ENCODE measurements at regions not wholly inside any gene's neighbourhood (a gene's known extent, or its start where the extent isn't known, plus 50 kb on each side); places are given as distances from the start of the nearest gene placed in this dataset.

DNA sequence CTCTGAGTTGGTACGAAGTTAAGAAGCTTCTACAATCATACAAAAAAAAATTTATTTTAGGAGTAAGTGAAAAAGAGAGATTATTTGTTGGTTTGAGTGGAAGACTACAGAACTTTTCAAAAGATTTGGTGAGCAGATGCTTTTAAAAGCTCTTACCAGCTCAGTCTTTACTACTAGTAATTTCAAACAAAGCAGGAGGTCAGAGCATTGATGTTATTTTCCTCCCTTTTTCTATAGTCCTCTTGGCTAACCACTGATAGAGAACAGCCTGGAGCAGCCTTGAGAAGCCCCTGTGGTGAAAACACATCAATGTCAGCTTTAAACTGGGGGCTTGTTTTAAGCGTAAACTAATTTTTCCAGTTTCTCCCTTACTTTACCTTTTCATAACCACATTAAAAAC, 559.3 kb upstream of the CDH2 start:
- no peaks in the 10 kb centered on the region for H3K79me2 ChIP-seq (ENCODE audit: control insufficient read depth in 1 of 2, insufficient read depth in 2 of 2, low read length in 2 of 2)
- no peak overlapping the region for H2BK15ac ChIP-seq (ENCODE audit: low read length)
- H2AFZ ChIP-seq (ENCODE audit: low read length), result no peak overlapping the region
- H3K9me3 ChIP-seq (ENCODE audit: insufficient read depth in 2 of 2, low read depth in 1 of 2, low read length in 1 of 2), result no peaks in the 10 kb centered on the region
- ChIA-PET CTCF (ENCODE audit: partially characterized antibody) (no interaction called here), POLR2A (ENCODE audit: partially characterized antibody) (no interaction called here)
- H3K18ac ChIP-seq (ENCODE audit: extremely low read depth, low read length), result no peak overlapping the region
- H3K23me2 ChIP-seq (ENCODE audit: low read depth, low read length), result 0 out of 2 replicates have a peak, but pooled peaks cover 2% of the 10 kb centered on the region
- no peak overlapping the region for H3K56ac ChIP-seq (replicated peaks; ENCODE audit: insufficient read length, low read depth, low read length)
- no peaks in the 10 kb centered on the region for H3K27me3 ChIP-seq (replicated peaks in 1 of 4; ENCODE audit: control insufficient read depth in 3 of 4, extremely low read depth in 1 of 4, insufficient read depth in 3 of 4, low read length in 3 of 4)
- no peak overlapping the region for H3K4me3 ChIP-seq (ENCODE audit: extremely low read depth in 1 of 4, insufficient read depth in 2 of 4, low read depth in 3 of 4, low read length in 4 of 4)
- H4K20me1 ChIP-seq (replicated peaks in 1 of 2; ENCODE audit: control insufficient read depth in 1 of 2, insufficient read depth in 2 of 2, low read length in 2 of 2), result no peaks in the 10 kb centered on the region
- no peak for FAIRE-seq
- no peak overlapping the region for H2BK5ac ChIP-seq (ENCODE audit: low read depth, low read length)
- no peak overlapping the region for H2BK12ac ChIP-seq (ENCODE audit: low read depth, low read length)
- no peak overlapping the region for H3K27ac ChIP-seq (ENCODE audit: low read depth, low read length)
- no peak overlapping the region for H3K14ac ChIP-seq (ENCODE audit: insufficient read length)
- 93% methylated on average over 2 of the region's 2 CpGs; no CpG with 5 or more reads in 1 of the 2 experiments for WGBS, 2 experiments (ENCODE audit: extremely low coverage in 1 of 2, insufficient coverage in 1 of 2, insufficient read length in 1 of 2, insufficient replicate concordance in 2 of 2, low coverage in 1 of 2, low lambda C conversion rate in 2 of 2, missing lambda C conversion rate in 1 of 2)
- H3K4me1 ChIP-seq (replicated peaks in 1 of 4; ENCODE audit: control insufficient read depth in 3 of 4, insufficient read depth in 4 of 4, low read length in 3 of 4), result peaks cover 0 to 3% (median 0%) of the 10 kb centered on the region in 4 experiments; a peak in 1 of 7 replicates
- no peak overlapping the region for H3K4me2 ChIP-seq (ENCODE audit: insufficient read depth in 1 of 2, low read depth in 2 of 2, low read length in 2 of 2)
- H2BK20ac ChIP-seq (ENCODE audit: low read length), result no peak overlapping the region
- no peak overlapping the region for H2AK5ac ChIP-seq (ENCODE audit: low read depth, low read length)
- no peak overlapping the region for H3K9ac ChIP-seq (replicated peaks in 1 of 4; ENCODE audit: extremely low read depth in 1 of 4, low read depth in 3 of 4, low read length in 3 of 4)
- H4K5ac ChIP-seq (ENCODE audit: insufficient read length, low read depth, low read length), result no peak overlapping the region
- no peak overlapping the region for H3K4ac ChIP-seq (replicated peaks; ENCODE audit: insufficient read length, low read depth, low read length)
- H2BK120ac ChIP-seq (replicated peaks; ENCODE audit: low read depth, low read length), result no peak overlapping the region
- no peaks in the 10 kb centered on the region for H3K36me3 ChIP-seq (ENCODE audit: control insufficient read depth in 2 of 4, insufficient read depth in 4 of 4, low read length in 3 of 4)
- DNase-seq (ENCODE audit: low read depth in 1 of 2, low spot score in 2 of 2), result no peak
- no peaks in the 10 kb centered on the region for H3K79me1 ChIP-seq (ENCODE audit: low read depth, low read length)
- H4K91ac ChIP-seq (replicated peaks; ENCODE audit: insufficient read length, low read length), result no peak overlapping the region
- H4K8ac ChIP-seq (ENCODE audit: extremely low read depth, insufficient read depth, low read length), result no peak overlapping the region
- H3K23ac ChIP-seq (ENCODE audit: insufficient read length), result no peak overlapping the region
- TF ChIP-seq POLR2A (IDR thresholded peaks at IDR 0.05; ENCODE audit: control extremely low read depth in 1 of 2, low read depth in 2 of 2, low read length in 2 of 2), result no peak
- TF ChIP-seq HDAC2 (IDR thresholded peaks at IDR 0.05; ENCODE audit: borderline replicate concordance in 1 of 2, low read depth in 2 of 2, low read length in 2 of 2), result no peak
- TF ChIP-seq TBP (IDR thresholded peaks at IDR 0.05; ENCODE audit: low read depth, low read length), result no peak
- TF ChIP-seq, protein P1, sequence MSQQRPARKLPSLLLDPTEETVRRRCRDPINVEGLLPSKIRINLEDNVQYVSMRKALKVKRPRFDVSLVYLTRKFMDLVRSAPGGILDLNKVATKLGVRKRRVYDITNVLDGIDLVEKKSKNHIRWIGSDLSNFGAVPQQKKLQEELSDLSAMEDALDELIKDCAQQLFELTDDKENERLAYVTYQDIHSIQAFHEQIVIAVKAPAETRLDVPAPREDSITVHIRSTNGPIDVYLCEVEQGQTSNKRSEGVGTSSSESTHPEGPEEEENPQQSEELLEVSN (IDR thresholded peaks at IDR 0.05), result no peak
- TF ChIP-seq TAF7 (optimal IDR thresholded peaks at IDR 0.05; ENCODE audit: borderline replicate concordance, low read depth, low read length), result no peak
- no peak for TF ChIP-seq CHD2 (IDR thresholded peaks at IDR 0.05; ENCODE audit: low read length)
- no peak for TF ChIP-seq SP1 (IDR thresholded peaks at IDR 0.05; ENCODE audit: low read depth, low read length)
- TF ChIP-seq SAP30 (IDR thresholded peaks at IDR 0.05; ENCODE audit: insufficient read depth, insufficient replicate concordance, low read length), result no peak
- no peak for TF ChIP-seq NANOG (IDR thresholded peaks at IDR 0.05; ENCODE audit: insufficient read depth, low read depth, low read length, poor library complexity, severe bottlenecking)
- TF ChIP-seq CBX8 (IDR thresholded peaks at IDR 0.05; ENCODE audit: borderline replicate concordance, low read depth, low read length), result no peak
- no peak for TF ChIP-seq CEBPB (IDR thresholded peaks at IDR 0.05; ENCODE audit: low read depth, low read length)
- TF ChIP-seq RAD21 (IDR thresholded peaks at IDR 0.05 in 1 of 2, conservative IDR thresholded peaks at IDR 0.05 in 1 of 2; ENCODE audit: low read depth in 2 of 2, low read length in 2 of 2), result no peak
- TF ChIP-seq CTBP2 (IDR thresholded peaks at IDR 0.05; ENCODE audit: borderline replicate concordance, insufficient read depth, insufficient read length, low read length), result no peak
- TF ChIP-seq SUZ12 (IDR thresholded peaks at IDR 0.05; ENCODE audit: low read length), result no peak
